ENCODE measurements at regions not wholly inside any gene's neighbourhood (a gene's known extent, or its start where the extent isn't known, plus 50 kb on each side); places are given as distances from the start of the nearest gene placed in this dataset.

DNA sequence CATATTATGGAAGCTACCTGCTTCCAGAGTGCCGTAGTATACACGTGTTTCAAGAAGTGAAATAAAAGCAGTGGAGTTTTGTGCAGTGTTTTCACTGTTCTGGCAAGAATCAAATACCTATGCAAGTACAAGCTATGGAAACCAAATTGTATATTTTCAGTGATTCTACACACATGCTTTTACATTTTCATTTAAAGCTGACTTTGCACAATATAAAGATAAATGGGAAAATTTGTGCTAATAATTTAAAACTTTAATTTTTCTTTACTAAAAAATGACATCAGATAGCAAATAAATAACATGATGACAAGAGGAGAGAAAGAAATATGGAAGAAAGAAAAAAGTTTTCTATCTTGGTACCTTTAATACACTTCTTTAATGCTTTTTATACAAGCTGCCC lies 393.7 kb upstream of the NPVF start:
- intact Hi-C loops (cut with micrococcal nuclease; ENCODE audit: unreplicated experiment) = no loop called here
- Histone ChIP-seq H3K4me3 (ENCODE audit: low read depth, low read length, poor library complexity, severe bottlenecking) (no peak overlapping the region), H3K36me3 (ENCODE audit: insufficient read depth, low read length) (no peaks in the 10 kb centered on the region), H4K20me1 (ENCODE audit: insufficient read depth, low read length) (no peaks in the 10 kb centered on the region), H3K4me1 (ENCODE audit: insufficient read depth, low read length, poor library complexity, severe bottlenecking) (peaks cover 28% of the 10 kb centered on the region), H3K9me2 (ENCODE audit: insufficient read depth, low read length) (no peaks in the 10 kb centered on the region), H2AFZ (ENCODE audit: low read length) (no peak overlapping the region), H3K27ac (ENCODE audit: low read depth, low read length, poor library complexity, severe bottlenecking) (no peak overlapping the region), H3K9me3 (ENCODE audit: low read length) (no peaks in the 10 kb centered on the region), H3K4me2 (ENCODE audit: low read length) (no peak overlapping the region), H3K79me2 (ENCODE audit: insufficient read depth, low read depth, low read length) (no peaks in the 10 kb centered on the region)
- ChIA-PET CTCF (ENCODE audit: unreplicated experiment) (no interaction called here), POLR2A (no interaction called here)
- DNase-seq (ENCODE audit: low spot score) = no peak
- no TSS peak for BruUV-seq (replicated peaks)
- TF ChIP-seq, protein P1, sequence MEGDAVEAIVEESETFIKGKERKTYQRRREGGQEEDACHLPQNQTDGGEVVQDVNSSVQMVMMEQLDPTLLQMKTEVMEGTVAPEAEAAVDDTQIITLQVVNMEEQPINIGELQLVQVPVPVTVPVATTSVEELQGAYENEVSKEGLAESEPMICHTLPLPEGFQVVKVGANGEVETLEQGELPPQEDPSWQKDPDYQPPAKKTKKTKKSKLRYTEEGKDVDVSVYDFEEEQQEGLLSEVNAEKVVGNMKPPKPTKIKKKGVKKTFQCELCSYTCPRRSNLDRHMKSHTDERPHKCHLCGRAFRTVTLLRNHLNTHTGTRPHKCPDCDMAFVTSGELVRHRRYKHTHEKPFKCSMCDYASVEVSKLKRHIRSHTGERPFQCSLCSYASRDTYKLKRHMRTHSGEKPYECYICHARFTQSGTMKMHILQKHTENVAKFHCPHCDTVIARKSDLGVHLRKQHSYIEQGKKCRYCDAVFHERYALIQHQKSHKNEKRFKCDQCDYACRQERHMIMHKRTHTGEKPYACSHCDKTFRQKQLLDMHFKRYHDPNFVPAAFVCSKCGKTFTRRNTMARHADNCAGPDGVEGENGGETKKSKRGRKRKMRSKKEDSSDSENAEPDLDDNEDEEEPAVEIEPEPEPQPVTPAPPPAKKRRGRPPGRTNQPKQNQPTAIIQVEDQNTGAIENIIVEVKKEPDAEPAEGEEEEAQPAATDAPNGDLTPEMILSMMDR (conservative IDR thresholded peaks at IDR 0.05; ENCODE audit: low read length) = no peak
- TF ChIP-seq EZH2phosphoT487 (IDR thresholded peaks at IDR 0.05; ENCODE audit: borderline replicate concordance, low read depth, low read length) = no peak

DNA sequence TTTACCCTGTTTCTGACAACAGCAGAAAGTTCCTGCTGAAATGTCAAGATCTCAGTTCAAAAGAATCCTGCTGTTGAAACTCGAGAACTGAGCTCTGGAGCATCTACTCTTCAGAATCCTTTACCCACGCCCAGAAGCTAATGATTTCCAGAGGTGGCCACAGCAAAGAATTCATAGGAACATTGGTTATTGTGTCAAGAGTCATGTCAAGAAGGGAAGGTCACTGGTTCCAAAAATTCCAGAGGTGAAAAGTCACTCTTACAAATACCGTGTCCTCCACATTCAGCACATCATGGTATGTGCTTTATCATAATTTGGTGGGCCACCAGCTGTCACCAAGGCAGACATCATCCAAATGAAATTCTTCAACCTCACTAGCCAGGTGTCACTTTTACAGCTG lies 394.4 kb upstream of the NPVF start:
- ChIA-PET POLR2A (no interaction called here), CTCF (ENCODE audit: unreplicated experiment) (no interaction called here)
- Histone ChIP-seq H3K79me2 (ENCODE audit: insufficient read depth, low read depth, low read length) (no peaks in the 10 kb centered on the region), H2AFZ (ENCODE audit: low read length) (no peak overlapping the region), H4K20me1 (ENCODE audit: insufficient read depth, low read length) (no peaks in the 10 kb centered on the region), H3K9me3 (ENCODE audit: low read length) (no peaks in the 10 kb centered on the region), H3K4me1 (ENCODE audit: insufficient read depth, low read length, poor library complexity, severe bottlenecking) (peaks cover 28% of the 10 kb centered on the region), H3K36me3 (ENCODE audit: insufficient read depth, low read length) (no peaks in the 10 kb centered on the region), H3K27ac (ENCODE audit: low read depth, low read length, poor library complexity, severe bottlenecking) (no peak overlapping the region), H3K4me3 (ENCODE audit: low read depth, low read length, poor library complexity, severe bottlenecking) (no peak overlapping the region), H3K4me2 (ENCODE audit: low read length) (no peak overlapping the region), H3K9me2 (ENCODE audit: insufficient read depth, low read length) (no peaks in the 10 kb centered on the region)
- DNase-seq (ENCODE audit: low spot score) = no peak
- BruUV-seq (replicated peaks) = no TSS peak
- TF ChIP-seq, protein P1 (conservative IDR thresholded peaks at IDR 0.05; ENCODE audit: low read length) = no peak
- TF ChIP-seq EZH2phosphoT487 (IDR thresholded peaks at IDR 0.05; ENCODE audit: borderline replicate concordance, low read depth, low read length) = no peak
- intact Hi-C loops (cut with micrococcal nuclease; ENCODE audit: unreplicated experiment) = no loop called here

DNA sequence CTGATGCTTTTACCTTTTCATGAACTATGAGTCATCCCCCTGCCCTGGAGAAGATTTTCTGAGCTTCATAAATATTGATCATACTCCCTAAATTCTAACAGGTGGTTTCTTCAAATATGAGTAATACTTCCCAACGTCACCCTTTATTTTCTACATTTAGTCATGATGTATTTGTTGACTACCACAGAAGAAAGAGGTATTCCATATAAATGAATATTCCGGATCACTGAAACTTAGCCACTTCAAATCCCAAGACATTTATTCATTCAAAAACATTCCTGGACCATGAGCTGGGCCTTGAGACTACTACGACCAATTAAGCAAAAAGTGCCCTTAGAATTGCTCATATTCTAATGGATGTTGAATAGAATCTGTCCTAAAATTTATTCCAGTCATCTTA lies 395.8 kb upstream of the NPVF start:
- Histone ChIP-seq H3K27ac (ENCODE audit: low read depth, low read length, poor library complexity, severe bottlenecking) (no peak overlapping the region), H3K4me1 (ENCODE audit: insufficient read depth, low read length, poor library complexity, severe bottlenecking) (peaks cover 28% of the 10 kb centered on the region), H3K4me3 (ENCODE audit: low read depth, low read length, poor library complexity, severe bottlenecking) (no peak overlapping the region), H3K4me2 (ENCODE audit: low read length) (no peak overlapping the region), H3K79me2 (ENCODE audit: insufficient read depth, low read depth, low read length) (no peaks in the 10 kb centered on the region), H3K36me3 (ENCODE audit: insufficient read depth, low read length) (no peaks in the 10 kb centered on the region), H3K9me2 (ENCODE audit: insufficient read depth, low read length) (no peaks in the 10 kb centered on the region), H2AFZ (ENCODE audit: low read length) (no peak overlapping the region), H4K20me1 (ENCODE audit: insufficient read depth, low read length) (no peaks in the 10 kb centered on the region), H3K9me3 (ENCODE audit: low read length) (no peaks in the 10 kb centered on the region)
- no peak for TF ChIP-seq EZH2phosphoT487 (IDR thresholded peaks at IDR 0.05; ENCODE audit: borderline replicate concordance, low read depth, low read length)
- TF ChIP-seq, protein P1 (conservative IDR thresholded peaks at IDR 0.05; ENCODE audit: low read length) = no peak
- intact Hi-C loops (cut with micrococcal nuclease; ENCODE audit: unreplicated experiment) = no loop called here
- CTCF ChIA-PET (ENCODE audit: unreplicated experiment) = no interaction called here
- DNase-seq (ENCODE audit: low spot score) = no peak
- no TSS peak for BruUV-seq (replicated peaks)
- POLR2A ChIA-PET = interaction anchor here (1.0 kb wide), 1 partner anchor 9 kb away, joined by 3 read pairs; no protein-coding TSS in a partner anchor

All from OCI-LY7 (cell line).